ENCODE measurements at regions not wholly inside any gene's neighbourhood (a gene's known extent, or its start where the extent isn't known, plus 50 kb on each side); places are given as distances from the start of the nearest gene placed in this dataset.

DNA sequence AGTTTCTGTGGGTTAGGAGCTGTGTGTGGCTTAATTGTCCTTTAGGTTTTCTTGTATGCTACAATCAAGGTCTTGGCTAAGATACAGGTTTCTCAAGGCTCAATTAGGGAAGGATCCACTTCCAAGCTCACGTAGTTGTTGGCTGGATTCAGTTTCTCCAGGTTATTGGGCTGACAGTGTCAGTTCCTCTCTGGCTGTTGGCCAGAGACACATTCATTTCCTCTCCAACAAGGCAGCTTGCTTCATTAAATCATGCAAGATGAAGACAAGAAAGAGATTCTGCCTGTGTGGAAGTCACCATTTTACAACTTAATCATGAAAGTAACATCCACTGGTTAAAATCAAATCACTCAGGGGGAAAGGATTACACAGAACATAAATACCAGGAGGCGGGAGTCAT lies 275.7 kb upstream of the KIF2A start:
- no peak for DNase-seq (ENCODE audit: low spot score)

- no peak for DNase-seq (ENCODE audit: low spot score)
These were observed 268.0 kb upstream of the KIF2A start for GRCh38 chr5:62038024-62038423.

- DNase-seq (ENCODE audit: low spot score) = no peak
These were observed 264.8 kb upstream of the KIF2A start for GRCh38 chr5:62041156-62041756.

DNA sequence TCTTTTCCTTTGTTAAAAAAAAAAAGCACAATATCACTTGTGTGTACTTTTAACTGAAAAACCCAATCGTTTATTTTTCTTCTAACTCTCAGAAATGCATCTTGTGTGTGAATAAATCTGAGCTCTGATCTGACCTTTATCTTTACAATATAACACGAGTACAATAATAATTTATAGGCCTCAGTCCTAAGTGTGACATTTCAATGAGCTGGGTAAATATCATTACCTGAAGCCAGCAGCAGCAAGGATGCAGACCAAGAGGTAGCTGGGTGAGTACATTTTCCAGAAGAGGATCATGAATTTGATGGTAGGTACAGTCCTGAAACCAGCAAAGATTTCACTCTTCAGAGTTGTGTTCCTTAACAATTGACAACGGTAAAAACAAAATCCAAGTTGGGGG lies 264.0 kb upstream of the KIF2A start:
- DNase-seq (ENCODE audit: low spot score) = no peak

GRCh38 chr5:62043289-62044280 lies 262.4 kb upstream of the KIF2A start:
- DNase-seq (ENCODE audit: low spot score) = no peak

DNA sequence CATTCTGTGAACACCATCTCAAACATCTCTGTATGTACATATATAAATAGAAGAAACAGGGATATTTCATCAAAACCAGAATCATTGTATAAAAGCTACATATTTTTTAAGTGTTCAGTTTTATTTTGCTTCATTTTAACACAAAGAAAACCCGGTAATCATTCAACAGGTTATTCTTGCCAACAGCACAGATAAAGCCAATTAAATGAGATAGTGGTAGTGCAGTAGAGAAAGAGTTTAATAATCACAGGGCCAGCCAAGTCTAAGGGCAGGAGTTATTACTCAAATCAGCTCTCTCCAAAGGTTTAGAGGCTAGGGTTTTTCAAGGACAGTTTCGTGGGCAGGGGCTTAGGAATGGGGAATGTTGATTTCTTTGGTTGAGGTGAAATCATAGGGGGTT lies 261.0 kb upstream of the KIF2A start:
- no peak for DNase-seq (ENCODE audit: low spot score)

DNA sequence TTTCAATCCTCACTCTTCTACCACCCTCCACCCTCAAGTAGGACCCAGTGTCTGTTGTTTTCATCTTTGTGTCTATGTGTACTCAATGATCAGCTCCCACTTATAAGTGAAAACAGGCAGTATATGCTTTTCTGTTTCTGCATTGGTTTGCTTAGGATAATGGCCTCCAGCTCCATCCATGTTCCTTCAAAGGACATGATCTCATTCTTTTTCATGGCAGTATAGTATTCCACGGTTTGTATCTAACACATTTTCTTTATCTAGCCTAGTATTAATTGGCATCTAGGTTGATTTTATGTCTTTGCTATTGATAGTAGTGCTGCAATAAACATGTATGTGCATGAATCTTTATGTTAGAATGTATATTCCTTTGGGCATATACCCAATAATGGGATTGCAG lies 259.8 kb upstream of the KIF2A start:
- DNase-seq (ENCODE audit: low spot score) = no peak

DNA sequence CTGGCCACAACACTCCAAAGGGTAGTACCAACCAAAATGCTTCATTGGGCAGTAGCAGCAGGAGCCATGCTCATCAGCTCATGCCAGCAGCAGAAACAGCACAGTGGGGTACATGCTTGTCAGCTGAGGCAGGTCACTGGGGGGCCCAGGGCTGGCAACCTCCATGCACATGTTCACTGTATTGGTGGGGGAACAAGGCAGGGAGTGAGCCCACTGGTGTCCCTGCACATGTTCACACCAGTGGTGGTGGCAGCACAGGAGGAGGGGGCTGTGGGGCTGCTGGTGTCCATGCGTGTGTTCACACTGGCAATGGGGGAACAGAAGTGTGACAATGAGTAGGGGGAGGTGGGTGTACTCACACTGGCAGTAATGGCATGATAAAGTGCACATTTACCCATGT lies 254.3 kb upstream of the KIF2A start:
- DNase-seq (ENCODE audit: low spot score) = no peak

DNA sequence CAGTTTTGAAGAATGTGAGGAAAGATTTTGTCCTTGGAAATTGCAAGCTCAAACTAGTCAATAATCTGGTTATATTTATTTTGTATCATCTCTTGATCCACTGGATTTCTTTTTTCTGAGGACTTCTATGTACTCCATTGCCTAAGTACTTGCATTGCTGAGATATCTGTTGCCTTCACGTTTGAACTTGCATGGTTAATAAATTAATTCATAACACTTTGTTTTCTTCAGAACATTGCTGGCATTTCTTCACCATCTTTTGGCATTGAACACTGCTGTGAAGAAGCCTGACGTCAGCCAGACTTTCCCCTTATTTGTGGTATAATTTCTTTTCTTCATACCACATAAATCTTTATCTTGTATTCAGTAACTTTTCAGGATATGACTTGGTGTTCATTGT lies 246.0 kb upstream of the KIF2A start:
- no peak for DNase-seq (ENCODE audit: low spot score)

GRCh38 chr5:62065050-62065449 lies 241.0 kb upstream of the KIF2A start:
- DNase-seq (ENCODE audit: low spot score) = no peak

DNA sequence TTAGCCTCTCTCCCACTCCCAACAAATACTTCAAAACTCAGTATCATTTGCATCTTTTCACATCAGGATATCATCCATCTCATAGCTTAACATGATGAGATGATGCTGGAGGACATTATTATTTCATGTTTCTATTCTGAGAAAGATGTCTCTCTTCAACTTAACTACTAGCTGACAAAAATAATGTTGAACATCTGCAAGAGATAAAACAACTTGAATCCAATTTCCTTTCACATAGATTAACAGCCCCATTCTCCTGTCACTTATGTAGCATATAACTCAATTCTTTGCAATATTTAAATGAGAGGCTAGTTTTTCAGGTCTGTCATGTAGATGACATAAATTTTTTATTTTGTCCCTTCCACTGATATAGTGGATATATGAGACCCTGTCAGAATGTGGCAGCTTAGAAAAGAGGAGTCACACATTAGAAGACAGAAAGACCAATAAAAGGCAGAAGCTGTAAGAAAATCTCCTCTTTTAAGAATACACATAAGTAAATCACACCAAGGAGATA lies 239.2 kb upstream of the KIF2A start:
- no peak for DNase-seq (ENCODE audit: low spot score)

GRCh38 chr5:62068554-62068953 lies 237.5 kb upstream of the KIF2A start:
- no peak for DNase-seq (ENCODE audit: low spot score)

GRCh38 chr5:62077387-62077786 lies 228.6 kb upstream of the KIF2A start:
- DNase-seq (ENCODE audit: low spot score) = no peak

DNA sequence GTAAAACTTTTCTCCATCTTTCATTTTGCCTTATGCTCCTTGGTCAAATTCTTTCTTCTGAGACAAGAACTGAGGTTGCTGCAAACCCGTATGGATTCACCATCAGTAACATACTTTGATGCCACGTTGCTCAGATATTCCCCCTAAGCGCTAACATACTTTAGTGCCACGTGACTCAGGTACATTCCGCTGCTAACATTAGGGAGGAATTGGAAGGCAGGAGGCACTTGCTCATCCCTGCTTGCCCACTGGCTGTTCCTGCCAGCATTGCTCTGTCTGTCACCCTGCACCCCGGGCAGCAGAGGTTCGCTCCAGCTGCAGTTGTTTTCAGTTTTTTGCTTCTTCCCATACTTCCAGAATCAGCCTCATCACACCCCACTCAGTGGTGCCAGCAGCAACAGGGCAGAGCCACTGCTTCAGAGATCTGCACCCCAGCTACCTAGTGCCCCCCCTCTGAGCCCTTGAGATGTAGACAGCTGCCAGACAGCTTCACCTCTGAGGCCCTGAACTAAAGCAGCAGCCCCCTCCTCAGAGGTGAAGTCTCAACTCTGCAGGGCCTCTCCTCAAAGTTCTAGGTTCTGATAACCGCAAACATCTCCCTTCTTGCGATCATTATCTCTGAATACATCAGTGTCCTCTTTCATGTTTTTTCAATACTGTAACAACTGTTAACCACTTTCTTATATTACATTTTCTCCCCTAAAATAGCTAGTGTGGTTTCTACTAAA lies 228.0 kb upstream of the KIF2A start:
- no peak for DNase-seq (ENCODE audit: low spot score)

- DNase-seq (ENCODE audit: low spot score) = no peak
These were observed 223.6 kb upstream of the KIF2A start for GRCh38 chr5:62082370-62082801.

- no peak for DNase-seq (ENCODE audit: low spot score)
These were observed 222.8 kb upstream of the KIF2A start for GRCh38 chr5:62083247-62083646.

- no peak for DNase-seq (ENCODE audit: low spot score)
These were observed 222.3 kb upstream of the KIF2A start for GRCh38 chr5:62083661-62084060.

GRCh38 chr5:62084391-62084790 lies 221.6 kb upstream of the KIF2A start:
- no peak for DNase-seq (ENCODE audit: low spot score)

DNA sequence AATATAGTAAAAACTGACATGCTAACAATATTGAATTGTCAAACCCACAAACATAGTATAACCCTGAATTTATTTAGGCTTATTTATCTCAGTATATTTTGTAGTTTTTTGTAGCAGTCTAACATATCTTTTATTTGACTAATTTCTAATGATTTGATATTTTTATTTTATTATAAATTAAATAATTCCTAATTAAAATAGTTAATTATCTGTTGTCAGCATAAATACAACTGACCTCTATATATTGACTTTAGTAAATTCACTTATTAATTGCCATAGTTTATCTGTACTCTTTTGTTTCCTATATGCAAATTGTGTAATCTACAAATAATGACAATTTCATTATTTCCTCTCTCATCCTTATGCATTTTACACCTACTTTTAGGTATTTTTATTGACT lies 215.1 kb upstream of the KIF2A start:
- no peak for DNase-seq (ENCODE audit: low spot score)

DNA sequence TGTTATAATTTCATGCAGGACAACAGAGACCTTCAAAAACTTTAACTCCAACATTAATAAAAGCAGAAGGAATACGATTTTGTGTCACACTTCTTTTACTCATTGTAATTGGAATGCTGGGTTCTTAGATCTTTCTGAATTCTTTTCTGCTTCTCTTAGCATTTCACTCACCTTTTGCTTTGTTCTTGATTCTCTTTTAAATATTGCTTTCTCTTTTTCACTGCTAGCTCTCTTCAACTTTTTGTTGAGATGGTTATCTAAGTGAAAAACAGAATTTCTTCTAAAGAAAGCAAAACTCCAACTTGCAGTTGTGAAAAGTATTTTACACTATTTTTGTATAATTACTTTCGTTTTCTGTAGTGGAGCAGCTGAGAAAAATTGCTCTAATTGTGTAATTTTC lies 212.6 kb upstream of the KIF2A start:
- DNase-seq (ENCODE audit: low spot score) = no peak

- peak; percentile 30 for DNase-seq (ENCODE audit: low spot score)
These were observed 212.0 kb upstream of the KIF2A start for GRCh38 chr5:62093976-62094375.

DNA sequence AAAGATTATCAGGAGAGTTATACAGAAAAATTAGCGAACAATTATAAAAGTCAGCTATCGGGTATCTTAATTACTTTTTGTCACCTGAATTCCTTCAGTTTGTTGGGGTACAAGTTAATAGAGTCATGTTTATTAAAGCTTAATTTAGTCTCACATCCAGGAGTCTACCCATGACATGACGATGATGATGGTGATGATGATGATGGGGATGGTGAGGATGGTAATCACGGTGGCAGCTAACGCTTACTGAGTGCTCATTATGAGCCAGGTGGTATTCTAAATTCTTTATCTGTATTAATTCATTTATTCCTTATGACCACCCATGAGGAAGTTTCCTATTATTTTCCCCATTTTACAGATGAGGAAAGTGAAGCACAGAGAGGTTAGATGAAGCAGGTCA lies 208.6 kb upstream of the KIF2A start:
- no peak for DNase-seq (ENCODE audit: low spot score)

GRCh38 chr5:62100201-62100600 lies 205.8 kb upstream of the KIF2A start:
- no peak for DNase-seq (ENCODE audit: low spot score)

Data from putamen (tissue), 1 donor.